HL-60 (cell line): ENCODE measurements at regions not wholly inside any gene's neighbourhood (a gene's known extent, or its start where the extent isn't known, plus 50 kb on each side); places are given as distances from the start of the nearest gene placed in this dataset.

Experiments
- CTCF ChIP-seq: IDR thresholded peaks from one replicate; pipeline ENCODE4 v1.5.1; 2011; ENCODE audit warnings: low read length, control low read depth, inconsistent platforms; ENCODE audit not compliant: insufficient read depth
- GABPA ChIP-seq: IDR thresholded peaks from 2 replicates; pipeline ENCODE4 v1.6.1; 2012; ENCODE audit warnings: low read depth
- POLR2AphosphoS5 ChIP-seq: IDR thresholded peaks from 2 replicates; pipeline ENCODE4 v1.6.1; 2012; ENCODE audit warnings: low read depth
- SPI1 ChIP-seq: IDR thresholded peaks from 2 replicates; pipeline ENCODE4 v1.6.1; 2012; ENCODE audit warnings: low read depth, mild to moderate bottlenecking, borderline replicate concordance

- TF ChIP-seq CTCF (no peak), SPI1 (no peak), POLR2AphosphoS5 (no peak), GABPA (no peak)
Observed at GRCh38 chr5:130939059-130939458, 226.0 kb downstream of the HINT1 start.
